ENCODE measurements at regions not wholly inside any gene's neighbourhood (a gene's known extent, or its start where the extent isn't known, plus 50 kb on each side); places are given as distances from the start of the nearest gene placed in this dataset.
"Not testable (repeated sequence)": the region's sequence is repeated elsewhere in the genome, so short reads cannot be mapped to it uniquely, and the experiment has no call there.

- DNase-seq: no peak
These were observed 248.7 kb downstream of the ARHGAP12 start for GRCh38 chr10:31679936-31680335.

DNA sequence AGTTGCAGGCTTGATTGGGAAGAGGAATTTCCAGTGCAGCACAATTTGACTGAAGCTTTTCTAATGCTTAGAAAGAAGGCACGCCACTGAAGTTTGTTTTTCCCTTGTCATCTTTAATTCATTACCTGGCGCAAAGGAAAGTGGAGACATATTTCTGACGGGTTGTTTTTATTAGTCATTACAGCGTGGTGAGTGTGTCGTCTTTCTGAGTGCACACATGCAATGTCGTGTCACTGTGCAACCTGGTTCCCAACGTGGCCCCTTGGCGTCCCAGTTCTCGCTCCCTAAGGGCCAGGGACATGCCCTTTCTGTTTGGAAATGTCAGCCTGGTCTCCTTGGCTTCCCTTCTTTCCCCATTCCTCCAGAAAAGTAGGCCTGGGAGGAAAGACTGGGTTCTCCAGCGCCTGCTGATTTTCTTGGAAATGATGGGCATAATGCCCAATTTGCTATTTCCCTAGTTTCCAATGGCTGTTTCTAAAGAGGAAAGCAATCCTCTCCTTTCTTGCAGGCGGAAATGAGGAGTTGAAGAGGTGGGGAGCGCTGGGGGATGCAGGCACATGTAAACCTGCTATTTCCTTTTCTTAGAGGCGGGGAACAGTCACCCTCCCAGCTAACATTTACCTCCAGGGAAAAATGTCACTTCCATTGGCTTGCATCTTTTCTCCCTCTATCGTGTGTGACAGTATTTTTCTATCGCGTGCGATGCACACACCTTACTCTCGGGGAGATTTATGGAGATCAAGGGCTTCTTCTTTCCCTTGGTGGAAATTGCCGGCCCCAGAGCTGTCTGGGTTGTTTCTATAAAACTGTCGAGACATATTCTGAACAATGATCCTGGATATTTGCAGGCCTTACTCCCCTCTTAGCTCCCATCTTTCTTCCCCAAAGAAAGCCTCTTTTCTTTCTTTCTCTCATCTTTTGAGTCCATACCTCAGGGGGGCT, 249.8 kb downstream of the ARHGAP12 start:
- no peak for DNase-seq

DNA sequence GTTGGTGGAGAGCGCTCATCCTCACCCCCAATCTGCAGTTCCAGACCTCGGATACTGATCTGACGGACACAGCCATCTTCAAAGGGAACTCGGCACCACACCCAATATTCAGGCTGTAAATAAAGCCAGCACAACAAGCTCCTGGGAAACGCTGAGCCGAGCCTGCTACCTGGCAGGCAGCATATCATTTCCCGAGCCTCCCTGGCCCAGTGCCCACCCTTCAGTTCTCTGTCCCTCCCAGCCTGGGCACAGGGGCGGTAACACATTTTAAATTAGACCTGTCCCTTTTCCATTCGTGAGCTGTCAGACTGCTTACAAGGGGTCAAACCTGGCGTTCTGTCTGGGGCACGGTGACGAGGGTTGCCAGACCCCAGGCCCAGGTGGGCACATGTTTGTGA, 250.5 kb downstream of the ARHGAP12 start:
- DNase-seq: no peak

DNA sequence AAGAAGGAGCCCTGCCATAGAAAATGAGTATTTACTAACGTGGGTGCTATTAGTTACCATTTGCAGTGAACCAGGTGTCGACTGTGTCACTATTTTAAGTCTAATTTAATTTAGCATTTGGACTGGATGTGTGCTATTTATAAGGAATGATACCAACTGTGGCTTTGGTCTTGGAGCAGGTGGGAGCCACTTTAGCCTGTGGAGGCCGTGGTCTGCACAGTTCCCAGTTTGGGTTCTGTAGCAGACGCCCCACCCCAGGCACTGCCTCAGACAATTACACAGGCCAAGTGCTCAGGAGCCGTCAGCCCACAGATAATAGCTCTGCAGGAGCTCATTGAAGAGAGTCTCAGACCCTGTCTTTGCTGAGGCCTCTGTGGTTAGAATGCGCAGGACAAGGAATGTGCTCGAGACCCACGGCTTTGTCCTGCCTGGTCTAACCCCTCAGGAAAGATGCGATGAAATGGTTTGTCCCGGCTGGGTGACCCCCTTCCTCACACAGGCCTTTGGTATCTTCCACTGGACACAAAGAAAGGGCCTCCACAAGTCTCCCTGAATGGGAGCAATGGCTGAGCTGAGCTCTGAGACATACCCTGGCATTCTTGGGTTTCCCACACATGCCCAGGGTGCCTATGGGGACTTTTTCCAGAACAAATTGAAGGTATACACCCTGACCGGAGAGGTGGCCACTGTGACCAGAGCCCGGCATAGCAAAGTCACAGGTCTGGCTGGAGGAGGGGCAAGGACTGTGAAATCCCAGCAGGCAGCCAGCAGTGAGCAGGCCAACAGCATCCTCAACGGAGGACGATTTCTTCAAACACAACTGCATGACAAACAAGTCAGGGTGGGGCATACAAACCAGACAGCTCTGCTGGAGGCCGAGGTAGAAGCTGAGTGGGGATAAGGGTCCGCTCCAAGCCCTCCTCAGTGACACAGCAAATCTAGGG, 251.2 kb downstream of the ARHGAP12 start:
- DNase-seq: no peak

DNA sequence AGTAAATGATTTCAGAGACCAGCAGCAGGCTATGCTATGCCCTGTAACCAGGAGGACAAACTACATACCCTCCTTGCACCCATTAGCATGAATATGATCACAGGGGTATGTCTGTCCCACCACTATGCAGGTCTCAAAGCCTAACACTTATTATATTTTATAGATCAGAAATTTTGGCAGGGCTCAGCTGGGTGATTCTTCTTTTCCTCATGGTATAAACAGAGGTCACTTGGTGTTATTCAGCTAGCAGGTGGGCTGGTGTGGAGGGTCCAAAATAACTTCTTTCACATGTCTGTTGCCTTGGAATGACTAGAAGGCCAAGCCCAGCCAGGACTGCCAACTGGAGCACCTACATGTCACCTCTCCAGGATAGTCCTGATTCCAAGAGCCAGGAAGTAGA, 252.9 kb downstream of the ARHGAP12 start:
- DNase-seq: no peak

GRCh38 chr10:31669357-31669756, 259.3 kb downstream of the ARHGAP12 start:
- no peak for DNase-seq

- DNase-seq: no peak
These were observed 260.3 kb downstream of the ARHGAP12 start for GRCh38 chr10:31668326-31668725.

- not testable (repeated sequence) for DNase-seq
These were observed 262.8 kb downstream of the ARHGAP12 start for GRCh38 chr10:31665764-31666279.

DNA sequence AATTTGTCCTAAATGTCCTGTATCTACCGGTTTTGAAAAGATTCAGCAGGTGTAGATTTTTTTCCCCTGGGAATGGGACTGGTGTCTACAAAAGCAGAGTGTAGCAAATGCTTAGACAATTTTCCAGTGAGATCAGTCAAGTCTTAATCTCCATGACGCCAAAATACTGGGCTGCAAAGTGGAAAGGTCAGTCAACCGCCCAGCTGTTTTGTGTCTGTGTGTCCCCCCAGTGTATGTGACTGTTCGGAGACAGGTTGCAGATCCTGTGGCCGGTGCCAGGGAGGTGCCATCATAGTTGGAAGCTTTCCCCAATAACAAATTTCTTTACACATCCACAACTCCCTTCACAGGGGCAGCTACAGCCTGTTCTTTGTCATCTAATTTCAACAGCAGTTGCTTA, 263.8 kb downstream of the ARHGAP12 start:
- DNase-seq: no peak

GRCh38 chr10:31664071-31664470, 264.6 kb downstream of the ARHGAP12 start:
- not testable (repeated sequence) for DNase-seq

GRCh38 chr10:31660300-31660699, 268.3 kb downstream of the ARHGAP12 start:
- no peak for DNase-seq

GRCh38 chr10:31659665-31660064, 269.0 kb downstream of the ARHGAP12 start:
- no peak for DNase-seq

- no peak for DNase-seq
These were observed 271.2 kb downstream of the ARHGAP12 start for GRCh38 chr10:31657434-31657872.

DNA sequence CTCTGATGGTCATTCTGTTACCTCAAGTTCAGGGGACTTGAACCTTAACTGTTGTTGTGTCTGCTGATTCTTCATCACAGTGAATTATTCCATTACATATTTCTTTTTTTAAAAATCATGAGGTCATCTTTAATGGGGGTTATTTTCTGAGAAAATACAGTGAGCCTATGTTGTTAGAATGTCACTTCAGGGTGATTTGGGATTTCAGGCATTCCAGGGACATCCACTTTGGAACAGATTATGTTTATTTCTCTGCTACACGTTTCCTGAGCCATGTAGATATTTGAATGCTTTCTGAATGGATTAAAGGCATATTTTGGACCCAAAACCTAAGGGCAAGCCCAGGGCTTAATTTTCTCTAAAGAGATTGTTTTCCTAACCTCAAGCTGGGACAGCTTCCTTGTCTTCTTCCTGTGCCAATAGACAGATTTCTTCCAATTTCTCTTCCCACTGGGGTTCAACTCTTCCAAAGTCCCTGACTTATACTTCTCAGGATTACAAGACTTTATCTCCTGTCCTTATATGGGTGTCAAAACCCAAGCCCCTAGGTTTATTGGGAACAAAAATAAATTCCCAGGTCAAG, 271.7 kb downstream of the ARHGAP12 start:
- no peak for DNase-seq

DNA sequence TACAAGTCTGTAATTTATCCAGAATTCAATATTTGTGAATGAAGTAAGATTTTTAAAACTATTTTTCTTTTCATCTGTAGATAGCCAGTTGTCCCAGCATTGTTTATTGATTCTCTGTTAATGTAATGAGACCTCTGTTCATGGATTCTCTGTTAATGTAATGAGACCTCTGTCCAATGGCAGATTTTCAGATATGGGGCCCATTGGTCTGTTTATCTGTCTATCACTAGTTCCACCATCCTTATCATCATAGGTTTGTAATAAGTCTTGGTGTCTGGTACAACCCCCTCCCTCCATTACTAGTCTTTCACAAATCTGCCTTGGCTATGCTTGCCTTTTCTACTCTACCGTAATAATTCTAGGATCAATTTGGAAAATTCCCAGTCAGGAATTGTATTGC, 276.6 kb downstream of the ARHGAP12 start:
- DNase-seq: no peak

GRCh38 chr10:31650010-31650409, 278.6 kb downstream of the ARHGAP12 start:
- DNase-seq: no peak

GRCh38 chr10:31648966-31649365, 279.7 kb downstream of the ARHGAP12 start:
- DNase-seq: no peak

- no peak for DNase-seq
These were observed 280.8 kb downstream of the ARHGAP12 start for GRCh38 chr10:31647861-31648260.

DNA sequence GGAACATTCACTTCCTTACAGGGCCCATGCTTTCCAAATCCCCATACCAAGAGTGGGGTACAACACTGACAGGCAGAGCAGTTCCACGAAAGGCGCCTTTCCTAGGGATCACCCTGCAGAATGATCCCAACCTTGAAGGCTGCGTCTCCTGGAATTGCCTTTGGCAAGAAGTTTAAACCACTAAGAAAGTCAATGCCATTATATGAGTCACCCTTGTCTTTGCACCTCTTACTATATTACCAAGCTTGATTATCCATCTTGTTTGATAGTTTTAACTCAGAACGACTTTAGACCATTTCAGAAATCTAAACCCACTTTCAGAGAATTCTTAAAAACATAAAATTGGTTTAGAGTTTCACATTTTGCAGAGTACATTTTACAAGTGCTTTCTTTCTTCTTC, 282.1 kb downstream of the ARHGAP12 start:
- no peak for DNase-seq

- no peak for DNase-seq
These were observed 282.8 kb downstream of the ARHGAP12 start for GRCh38 chr10:31645786-31646185.

GRCh38 chr10:31644931-31645633, 283.5 kb downstream of the ARHGAP12 start:
- DNase-seq: no peak

- DNase-seq: no peak
These were observed 286.4 kb downstream of the ARHGAP12 start for GRCh38 chr10:31642281-31642680.
